ENCODE measurements at regions not wholly inside any gene's neighbourhood (a gene's known extent, or its start where the extent isn't known, plus 50 kb on each side); places are given as distances from the start of the nearest gene placed in this dataset.

GRCh38 chr9:115391168-115391825 is 273.3 kb upstream of the TNC start:
- H3K9me3 ChIP-seq: no peaks in the 10 kb centered on the region
- no peaks in the 10 kb centered on the region for H3K4me1 ChIP-seq
- ATAC-seq (no peak), DNase-seq (no peak)
- no peaks in the 10 kb centered on the region for H3K36me3 ChIP-seq
- H3K27me3 ChIP-seq: no peaks in the 10 kb centered on the region
- no peak overlapping the region for H3K4me3 ChIP-seq
- no peak overlapping the region for H3K27ac ChIP-seq
- no peak for TF ChIP-seq CTCF (IDR thresholded peaks at IDR 0.05)
- intact Hi-C loops (cut with DNase I): no loop called here

DNA sequence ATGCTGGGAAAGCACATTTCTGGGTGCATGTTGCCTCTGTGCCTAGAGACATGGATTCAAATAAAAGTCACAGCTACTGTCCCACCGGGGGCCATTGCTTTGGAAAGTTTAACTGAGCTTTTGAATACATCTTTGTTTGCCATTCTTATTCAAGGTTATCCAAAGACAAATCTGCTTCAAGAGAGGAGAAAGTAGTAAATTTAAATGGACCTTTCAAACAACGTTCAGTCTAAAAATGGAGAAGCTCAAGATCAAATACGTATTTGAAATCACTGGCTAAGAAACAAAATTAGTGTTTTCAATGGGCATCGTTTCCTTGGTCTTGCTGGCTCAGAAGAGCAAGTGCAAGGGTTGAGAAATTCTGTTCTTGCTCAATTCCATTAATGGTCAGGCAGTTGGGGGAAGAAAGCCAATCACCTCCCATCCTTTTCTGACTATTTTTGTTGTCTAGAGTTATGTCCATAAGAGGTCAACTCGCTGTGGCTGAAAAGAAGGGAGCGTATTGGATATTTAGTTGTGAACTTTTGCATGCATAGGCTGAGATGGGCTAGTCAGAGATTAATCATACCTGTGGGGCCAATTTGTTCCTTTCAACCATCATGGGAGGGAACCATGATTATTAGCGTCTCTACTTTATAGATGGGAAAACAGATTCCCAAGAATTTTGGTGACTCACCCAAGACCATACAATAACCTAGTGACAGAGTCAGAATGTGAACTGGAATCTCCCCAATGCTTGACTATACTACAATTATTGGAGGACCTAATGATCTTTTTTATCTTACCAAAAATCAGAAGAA is 276.2 kb upstream of the TNC start:
- Histone ChIP-seq H3K27me3 (no peaks in the 10 kb centered on the region), H3K4me1 (no peaks in the 10 kb centered on the region), H3K36me3 (no peaks in the 10 kb centered on the region), H3K27ac (no peak overlapping the region), H3K4me3 (no peak overlapping the region), H3K9me3 (no peaks in the 10 kb centered on the region)
- TF ChIP-seq CTCF (IDR thresholded peaks at IDR 0.05): no peak
- ATAC-seq (no peak), DNase-seq (no peak)
- intact Hi-C loops (cut with DNase I): no loop called here

DNA sequence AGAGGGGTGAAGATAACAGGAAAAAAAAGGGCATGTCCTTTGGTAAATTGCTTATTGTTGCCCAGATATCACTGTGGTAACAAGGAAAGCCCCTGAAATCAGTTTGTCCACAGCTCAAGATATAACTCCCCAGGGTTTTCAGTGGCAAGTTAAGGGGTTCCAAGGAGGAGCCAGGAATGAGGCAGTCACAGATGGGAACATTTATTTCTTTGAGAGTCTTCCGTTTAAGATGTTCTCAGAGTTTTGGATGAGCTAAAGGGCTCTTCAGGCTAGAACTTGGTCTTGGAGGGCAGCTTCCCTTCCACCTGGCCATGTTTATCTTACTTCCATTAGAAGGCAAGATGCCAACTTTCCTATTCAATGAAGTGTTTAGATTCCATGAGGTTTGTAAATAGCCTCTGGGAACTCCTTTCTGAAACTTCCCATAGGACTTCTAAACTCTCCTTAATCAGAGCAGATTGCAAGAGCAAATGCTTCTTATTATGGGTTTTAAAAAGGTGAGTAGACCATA is 277.6 kb upstream of the TNC start:
- intact Hi-C loops (cut with DNase I): no loop called here
- H3K27ac ChIP-seq: no peak overlapping the region
- no peak overlapping the region for H3K4me3 ChIP-seq
- H3K4me1 ChIP-seq: no peaks in the 10 kb centered on the region
- ATAC-seq: no peak
- H3K27me3 ChIP-seq: no peaks in the 10 kb centered on the region
- TF ChIP-seq CTCF (IDR thresholded peaks at IDR 0.05): no peak
- no peak for DNase-seq
- no peaks in the 10 kb centered on the region for H3K36me3 ChIP-seq
- H3K9me3 ChIP-seq: no peaks in the 10 kb centered on the region

DNA sequence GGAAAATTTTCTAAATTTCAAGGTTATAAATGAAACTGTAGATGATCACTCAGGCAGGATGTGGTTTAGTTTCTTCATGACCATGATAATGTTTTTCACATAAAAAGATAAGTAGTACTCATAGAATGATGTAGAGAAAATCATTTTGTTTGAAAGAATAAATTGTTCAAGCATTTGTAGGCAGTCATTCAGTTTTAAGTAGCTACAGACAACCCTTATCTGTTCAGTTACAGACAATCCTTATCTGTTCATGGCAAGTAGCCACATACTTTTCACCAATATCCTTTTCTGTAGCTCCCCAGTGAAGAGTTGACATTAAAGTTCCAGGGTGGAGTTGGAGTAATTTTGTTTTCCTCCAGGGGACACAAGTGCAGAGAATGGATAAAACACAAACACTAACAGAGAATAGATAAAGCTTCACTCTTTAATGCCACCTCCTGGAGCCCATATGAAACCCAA is 278.1 kb upstream of the TNC start:
- DNase-seq: no peak
- intact Hi-C loops (cut with DNase I): no loop called here
- no peak for TF ChIP-seq CTCF (IDR thresholded peaks at IDR 0.05)
- Histone ChIP-seq H3K27ac (no peak overlapping the region), H3K27me3 (no peaks in the 10 kb centered on the region), H3K9me3 (no peaks in the 10 kb centered on the region), H3K4me1 (no peaks in the 10 kb centered on the region), H3K36me3 (no peaks in the 10 kb centered on the region), H3K4me3 (no peak overlapping the region)
- ATAC-seq: no peak

- no peak for ATAC-seq
- intact Hi-C loops (cut with DNase I): no loop called here
- H3K4me3 ChIP-seq: no peak overlapping the region
- TF ChIP-seq CTCF (IDR thresholded peaks at IDR 0.05): no peak
- H3K27ac ChIP-seq: no peak overlapping the region
- no peak for DNase-seq
- no peaks in the 10 kb centered on the region for H3K27me3 ChIP-seq
- H3K9me3 ChIP-seq: no peaks in the 10 kb centered on the region
- H3K36me3 ChIP-seq: no peaks in the 10 kb centered on the region
- H3K4me1 ChIP-seq: no peaks in the 10 kb centered on the region
These were observed 279.8 kb upstream of the TNC start for GRCh38 chr9:115397591-115398312.

All from upper lobe of right lung (tissue), 1 donor.